Caco-2 (cell line): ENCODE measurements at regions not wholly inside any gene's neighbourhood (a gene's known extent, or its start where the extent isn't known, plus 50 kb on each side); places are given as distances from the start of the nearest gene placed in this dataset.

ENCODE experiments used
- BruUV-seq: library from RNA; stranded (reverse); fragments of 400-500 nt; replicated peaks from 2 replicates; lab custom pipeline; 2021; lab: Mats Ljungman, UMichigan
- CTCF ChIA-PET: fragments of 300-600 bp; sonication (Branson Sonifier 250); formaldehyde crosslinking; loops from one replicate; lab custom pipeline; 2022; ENCODE audit warnings: antibody characterized with exemption; lab: Charles Lee
- POLR2A ChIA-PET: fragments of 300-600 bp; sonication (Branson Sonifier 250); formaldehyde crosslinking; loops from one replicate; lab custom pipeline; 2022; ENCODE audit warnings: antibody characterized with exemption; lab: Charles Lee
- DNase-seq, 2 experiments: peaks; one replicate each; pipeline versions ENCODE4 v3.0.0 to v3.0.0-alpha.2; 2020 to 2022
- H3K27me3 ChIP-seq: replicated peaks from 2 replicates; pipeline ENCODE4 v1.6.0; 2011; ENCODE audit warnings: low read length; ENCODE audit not compliant: control insufficient read depth, insufficient read depth
- H3K36me3 ChIP-seq: 2 replicates; pipeline ENCODE4 v1.5.1; 2011; ENCODE audit warnings: low read length; ENCODE audit not compliant: control insufficient read depth, insufficient read depth
- H3K4me1 ChIP-seq: fragments of 250-450 bp; sonication (Bioruptor Pico); 2 replicates; pipeline ENCODE4 v1.5.1; 2020; ENCODE audit warnings: mild to moderate bottlenecking
- H3K4me3 ChIP-seq: 2 replicates; pipeline ENCODE4 v1.5.1; 2011; ENCODE audit warnings: low read depth, mild to moderate bottlenecking, control low read depth, low read length
- H3K9me3 ChIP-seq: fragments of 250-450 bp; sonication (Bioruptor Pico); 2 replicates; pipeline ENCODE4 v1.5.1; 2020; ENCODE audit warnings: mild to moderate bottlenecking, moderate library complexity
- H3K27ac Mint-ChIP-seq: one replicate; pipeline ENCODE4 v1.8.0; 2022; ENCODE audit warnings: mixed read lengths; ENCODE audit not compliant: unreplicated experiment
- H3K27me3 Mint-ChIP-seq: one replicate; pipeline ENCODE4 v1.8.0; 2022; ENCODE audit warnings: mixed read lengths; ENCODE audit not compliant: insufficient read depth, unreplicated experiment
- H3K36me3 Mint-ChIP-seq: one replicate; pipeline ENCODE4 v1.8.0; 2022; ENCODE audit warnings: mild to moderate bottlenecking, mixed read lengths; ENCODE audit not compliant: insufficient read depth, unreplicated experiment
- H3K4me1 Mint-ChIP-seq: one replicate; pipeline ENCODE4 v1.8.0; 2022; ENCODE audit warnings: low read depth, mixed read lengths; ENCODE audit not compliant: unreplicated experiment
- H3K4me3 Mint-ChIP-seq: one replicate; pipeline ENCODE4 v1.8.0; 2022; ENCODE audit warnings: mild to moderate bottlenecking, moderate library complexity, mixed read lengths; ENCODE audit not compliant: unreplicated experiment
- H3K9me3 Mint-ChIP-seq: one replicate; pipeline ENCODE4 v1.8.0; 2022; ENCODE audit warnings: mixed read lengths; ENCODE audit not compliant: unreplicated experiment
- CTCF ChIP-seq, 2 experiments: fragments of 200-600 bp in 1 of 2; IDR thresholded peaks; 1 replicate in 1 of 2; 2 replicates in 1 of 2; pipeline versions ENCODE4 v1.5.1 to v1.8.0; 2011 to 2022; ENCODE audit warnings: antibody characterized with exemption in 1 of 2, control low read depth in 1 of 2, inconsistent platforms in 1 of 2, low read depth in 1 of 2, low read length in 1 of 2, mild to moderate bottlenecking in 1 of 2, moderate library complexity in 1 of 2; ENCODE audit not compliant: insufficient read depth in 1 of 2, severe bottlenecking in 1 of 2, unreplicated experiment in 1 of 2
- intact Hi-C: fragments of 100-400 bp; cut with micrococcal nuclease; formaldehyde crosslinking; loops from one replicate; pipeline ENCODE4 v1.10.0; 2022; ENCODE audit not compliant: unreplicated experiment

DNA sequence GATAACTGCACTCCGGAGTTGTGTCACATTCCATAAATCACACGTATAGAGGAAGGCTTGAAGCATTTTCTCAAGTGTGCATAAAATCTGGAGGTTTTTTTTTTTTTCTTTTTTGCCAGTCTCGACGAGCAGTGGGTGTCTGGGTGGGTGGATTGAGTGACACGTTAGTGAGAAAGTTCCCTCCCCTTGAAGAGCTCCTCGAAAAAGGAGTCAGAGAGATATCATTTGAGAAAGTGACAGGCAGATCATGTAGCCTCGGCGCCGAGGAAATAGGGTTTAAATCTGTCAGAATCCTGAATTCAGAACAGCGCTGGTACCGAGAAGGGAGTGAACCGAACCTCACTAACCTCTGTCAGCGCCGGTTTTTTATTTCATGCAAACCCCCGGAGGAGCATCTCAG is 269.5 kb upstream of the ARID1B start:
- H3K4me1 ChIP-seq = no peaks in the 10 kb centered on the region
- no TSS peak for BruUV-seq
- H3K4me3 Mint-ChIP-seq = no peak overlapping the region
- no peaks in the 10 kb centered on the region for H3K36me3 Mint-ChIP-seq
- H3K4me1 Mint-ChIP-seq = no peaks in the 10 kb centered on the region
- TF ChIP-seq CTCF (IDR thresholded peaks at IDR 0.05; ENCODE audit: insufficient read depth in 1 of 2, low read depth in 1 of 2, low read length in 1 of 2, severe bottlenecking in 1 of 2, unreplicated experiment in 1 of 2) = no peak
- no peak overlapping the region for H3K27ac Mint-ChIP-seq
- ChIA-PET CTCF (no interaction called here), POLR2A (no interaction called here)
- H3K9me3 Mint-ChIP-seq = no peaks in the 10 kb centered on the region
- peaks cover 15% of the 10 kb centered on the region for H3K27me3 Mint-ChIP-seq
- DNase-seq = no peak
- no peaks in the 10 kb centered on the region; the same call in 1 of the 2 replicates for H3K27me3 ChIP-seq
- H3K36me3 ChIP-seq = no peaks in the 10 kb centered on the region
- intact Hi-C loops = no loop called here
- H3K9me3 ChIP-seq = no peaks in the 10 kb centered on the region
- H3K4me3 ChIP-seq = no peak overlapping the region

DNA sequence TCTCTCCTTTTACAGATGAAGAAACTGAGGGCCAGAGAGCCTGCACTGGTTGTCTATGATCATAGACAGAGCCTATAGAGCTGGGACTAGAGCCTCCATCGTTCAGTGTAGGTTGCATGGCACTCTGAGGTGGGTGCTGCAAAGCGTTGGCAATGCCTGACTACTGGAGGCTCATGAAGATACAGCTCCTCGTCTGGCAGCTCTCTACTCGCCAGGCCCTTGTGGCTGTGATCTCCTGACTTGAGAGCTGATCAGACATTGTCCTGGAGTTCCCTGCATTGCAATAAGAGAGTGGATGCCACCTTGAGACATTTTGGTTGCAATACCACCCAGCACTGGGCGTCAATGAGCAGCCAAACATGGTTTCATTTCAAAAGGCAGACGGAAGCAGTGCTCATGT is 270.1 kb upstream of the ARID1B start:
- no peak for TF ChIP-seq CTCF (IDR thresholded peaks at IDR 0.05; ENCODE audit: insufficient read depth in 1 of 2, low read depth in 1 of 2, low read length in 1 of 2, severe bottlenecking in 1 of 2, unreplicated experiment in 1 of 2)
- Mint-ChIP-seq H3K4me3 (no peak overlapping the region), H3K4me1 (no peaks in the 10 kb centered on the region), H3K9me3 (no peaks in the 10 kb centered on the region), H3K27me3 (peaks cover 15% of the 10 kb centered on the region), H3K36me3 (no peaks in the 10 kb centered on the region), H3K27ac (no peak overlapping the region)
- no peaks in the 10 kb centered on the region for H3K4me1 ChIP-seq
- no peak for DNase-seq
- BruUV-seq = no TSS peak
- no peaks in the 10 kb centered on the region for H3K27me3 ChIP-seq
- H3K36me3 ChIP-seq = no peaks in the 10 kb centered on the region
- ChIA-PET CTCF (no interaction called here), POLR2A (no interaction called here)
- H3K4me3 ChIP-seq = no peak overlapping the region
- intact Hi-C loops = no loop called here
- no peaks in the 10 kb centered on the region for H3K9me3 ChIP-seq

- H3K9me3 Mint-ChIP-seq = peaks cover 10% of the 10 kb centered on the region
- CTCF ChIA-PET = no interaction called here
- no peaks in the 10 kb centered on the region for H3K36me3 ChIP-seq
- no peaks in the 10 kb centered on the region for H3K4me1 Mint-ChIP-seq
- H3K36me3 Mint-ChIP-seq = no peaks in the 10 kb centered on the region
- peaks cover 24% of the 10 kb centered on the region for H3K27me3 Mint-ChIP-seq
- no peak overlapping the region for H3K4me3 Mint-ChIP-seq
- no peak overlapping the region for H3K4me3 ChIP-seq
- BruUV-seq = no TSS peak
- TF ChIP-seq CTCF (IDR thresholded peaks at IDR 0.05; ENCODE audit: insufficient read depth in 1 of 2, low read depth in 1 of 2, low read length in 1 of 2, severe bottlenecking in 1 of 2, unreplicated experiment in 1 of 2) = no peak
- H3K9me3 ChIP-seq = no peaks in the 10 kb centered on the region
- no peaks in the 10 kb centered on the region for H3K27me3 ChIP-seq
- no peak overlapping the region for H3K27ac Mint-ChIP-seq
- no peak for DNase-seq
- POLR2A ChIA-PET = no interaction called here
- H3K4me1 ChIP-seq = no peaks in the 10 kb centered on the region
- intact Hi-C loops = no loop called here
Observed at GRCh38 chr6:156502969-156503504, 274.1 kb upstream of the ARID1B start.
